Vagina (tissue), 2 donors: ENCODE measurements at regions not wholly inside any gene's neighbourhood (a gene's known extent, or its start where the extent isn't known, plus 50 kb on each side); places are given as distances from the start of the nearest gene placed in this dataset.

Source experiments
- DNase-seq, 2 donors: peaks; one replicate each; pipeline ENCODE4 v3.0.0-alpha.2; 2017; ENCODE audit errors: extremely low spot score in 2 of 2
- H3K27ac ChIP-seq: fragments of 200-600 bp; sonication (generic); one replicate; pipeline ENCODE4 v1.5.1; 2019
- H3K27me3 ChIP-seq: fragments of 200-600 bp; sonication (generic); one replicate; pipeline ENCODE4 v1.5.1; 2019
- H3K36me3 ChIP-seq, 2 donors: fragments of 200-600 bp; sonication (generic); one replicate each; pipeline ENCODE4 v1.5.1; 2017 to 2019
- H3K4me1 ChIP-seq: fragments of 200-600 bp; sonication (generic); one replicate; pipeline ENCODE4 v1.5.1; 2019
- H3K4me3 ChIP-seq, 2 donors: fragments of 200-600 bp; sonication (generic); 1 replicate in 1 of 2; 2 replicates in 1 of 2; pipeline ENCODE4 v1.5.1; 2016 to 2019
- H3K9me3 ChIP-seq: fragments of 200-600 bp; sonication (generic); one replicate; pipeline ENCODE4 v1.5.1; 2019
- POLR2A ChIP-seq, 2 donors: fragments of 450-650 bp; IDR thresholded peaks; one replicate each; pipeline ENCODE4 v1.6.1; 2017; ENCODE audit warnings: antibody characterized with exemption in 2 of 2, mild to moderate bottlenecking in 2 of 2, moderate library complexity in 2 of 2
- POLR2AphosphoS5 ChIP-seq, 2 donors: sonication (generic); formaldehyde crosslinking; IDR thresholded peaks; one replicate each; pipeline ENCODE4 v1.9.0; 2017; ENCODE audit warnings: antibody characterized with exemption in 2 of 2, mild to moderate bottlenecking in 2 of 2, low read depth in 1 of 2; ENCODE audit not compliant: insufficient read depth in 1 of 2
- intact Hi-C: fragments of 100-400 bp; cut with DNase I; formaldehyde crosslinking; loops from one replicate; pipeline ENCODE4 v1.15.1; 2023
- TF ChIP-seq, protein P1 (sequence below), 3 experiments: fragments of 450-650 bp in 2 of 3; fragments of 200-600 bp in 1 of 3; sonication (generic) in 1 of 3; IDR thresholded peaks; one replicate each; pipeline ENCODE4 v1.5.1; 2017 to 2019; ENCODE audit warnings: antibody characterized with exemption in 3 of 3, mild to moderate bottlenecking in 2 of 3, moderate library complexity in 2 of 3

DNA sequence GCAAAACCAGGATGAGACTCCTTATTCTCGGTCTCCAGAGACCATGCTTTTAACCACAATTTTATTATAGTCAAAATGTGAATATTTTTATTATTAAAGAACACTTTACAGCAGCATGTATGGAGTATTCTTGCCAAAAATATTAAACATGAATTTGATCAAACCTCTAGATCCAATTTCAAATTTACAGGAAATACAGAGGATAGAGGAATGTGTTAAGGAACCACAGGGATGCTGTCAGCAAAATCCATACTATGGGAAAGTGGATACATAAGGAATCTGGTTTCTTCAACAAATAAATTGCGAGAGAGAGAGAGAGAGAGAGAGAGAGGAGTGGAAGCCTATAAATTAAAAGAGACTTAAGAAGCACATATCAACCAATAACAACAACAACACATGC lies 348.2 kb upstream of the NUDT12 start:
- no peaks in the 10 kb centered on the region for H3K27me3 ChIP-seq
- intact Hi-C loops: no loop called here
- no peak for DNase-seq
- H3K27ac ChIP-seq: no peak overlapping the region
- H3K4me1 ChIP-seq: peaks cover 4% of the 10 kb centered on the region
- no peaks in the 10 kb centered on the region for H3K36me3 ChIP-seq
- no peak for TF ChIP-seq POLR2A (IDR thresholded peaks at IDR 0.05)
- TF ChIP-seq POLR2AphosphoS5 (IDR thresholded peaks at IDR 0.05; ENCODE audit: insufficient read depth in 1 of 2, low read depth in 1 of 2): no peak
- TF ChIP-seq, protein P1, sequence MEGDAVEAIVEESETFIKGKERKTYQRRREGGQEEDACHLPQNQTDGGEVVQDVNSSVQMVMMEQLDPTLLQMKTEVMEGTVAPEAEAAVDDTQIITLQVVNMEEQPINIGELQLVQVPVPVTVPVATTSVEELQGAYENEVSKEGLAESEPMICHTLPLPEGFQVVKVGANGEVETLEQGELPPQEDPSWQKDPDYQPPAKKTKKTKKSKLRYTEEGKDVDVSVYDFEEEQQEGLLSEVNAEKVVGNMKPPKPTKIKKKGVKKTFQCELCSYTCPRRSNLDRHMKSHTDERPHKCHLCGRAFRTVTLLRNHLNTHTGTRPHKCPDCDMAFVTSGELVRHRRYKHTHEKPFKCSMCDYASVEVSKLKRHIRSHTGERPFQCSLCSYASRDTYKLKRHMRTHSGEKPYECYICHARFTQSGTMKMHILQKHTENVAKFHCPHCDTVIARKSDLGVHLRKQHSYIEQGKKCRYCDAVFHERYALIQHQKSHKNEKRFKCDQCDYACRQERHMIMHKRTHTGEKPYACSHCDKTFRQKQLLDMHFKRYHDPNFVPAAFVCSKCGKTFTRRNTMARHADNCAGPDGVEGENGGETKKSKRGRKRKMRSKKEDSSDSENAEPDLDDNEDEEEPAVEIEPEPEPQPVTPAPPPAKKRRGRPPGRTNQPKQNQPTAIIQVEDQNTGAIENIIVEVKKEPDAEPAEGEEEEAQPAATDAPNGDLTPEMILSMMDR (IDR thresholded peaks at IDR 0.05): no peak
- no peak overlapping the region for H3K4me3 ChIP-seq
- H3K9me3 ChIP-seq: no peaks in the 10 kb centered on the region

- H3K9me3 ChIP-seq: no peaks in the 10 kb centered on the region
Measured at GRCh38 chr5:103910011-103910410, 347.4 kb upstream of the NUDT12 start.

GRCh38 chr5:103909391-103909790 lies 346.8 kb upstream of the NUDT12 start:
- no peaks in the 10 kb centered on the region for H3K36me3 ChIP-seq
- intact Hi-C loops: no loop called here
- H3K27ac ChIP-seq: no peak overlapping the region
- peaks cover 4% of the 10 kb centered on the region for H3K4me1 ChIP-seq
- no peak for DNase-seq
- H3K9me3 ChIP-seq: no peaks in the 10 kb centered on the region
- TF ChIP-seq POLR2A (IDR thresholded peaks at IDR 0.05): no peak
- no peak for TF ChIP-seq POLR2AphosphoS5 (IDR thresholded peaks at IDR 0.05; ENCODE audit: insufficient read depth in 1 of 2, low read depth in 1 of 2)
- TF ChIP-seq, protein P1 (IDR thresholded peaks at IDR 0.05): no peak
- H3K27me3 ChIP-seq: no peaks in the 10 kb centered on the region
- no peak overlapping the region for H3K4me3 ChIP-seq

More at GRCh38 chr5:103910011-103910410, 347.4 kb upstream of the NUDT12 start:
- intact Hi-C loops: no loop called here
- no peak overlapping the region for H3K27ac ChIP-seq
- no peaks in the 10 kb centered on the region for H3K36me3 ChIP-seq
- TF ChIP-seq, protein P1 (IDR thresholded peaks at IDR 0.05): no peak
- TF ChIP-seq POLR2A (IDR thresholded peaks at IDR 0.05): no peak
- TF ChIP-seq POLR2AphosphoS5 (IDR thresholded peaks at IDR 0.05; ENCODE audit: insufficient read depth in 1 of 2, low read depth in 1 of 2): no peak
- DNase-seq: no peak
- H3K27me3 ChIP-seq: no peaks in the 10 kb centered on the region
- H3K4me1 ChIP-seq: peaks cover 4% of the 10 kb centered on the region
- no peak overlapping the region for H3K4me3 ChIP-seq

- DNase-seq: no peak
- H3K36me3 ChIP-seq: no peaks in the 10 kb centered on the region
- H3K9me3 ChIP-seq: no peaks in the 10 kb centered on the region
- TF ChIP-seq POLR2A (IDR thresholded peaks at IDR 0.05): no peak
- TF ChIP-seq, protein P1 (IDR thresholded peaks at IDR 0.05): no peak
- TF ChIP-seq POLR2AphosphoS5 (IDR thresholded peaks at IDR 0.05; ENCODE audit: insufficient read depth in 1 of 2, low read depth in 1 of 2): no peak
- intact Hi-C loops: no loop called here
- no peak overlapping the region for H3K4me3 ChIP-seq
- H3K27ac ChIP-seq: no peak overlapping the region
- H3K27me3 ChIP-seq: no peaks in the 10 kb centered on the region
- H3K4me1 ChIP-seq: peaks cover 4% of the 10 kb centered on the region
Measured at GRCh38 chr5:103908336-103909080, 345.9 kb upstream of the NUDT12 start.

GRCh38 chr5:103907001-103907400 lies 344.4 kb upstream of the NUDT12 start:
- TF ChIP-seq, protein P1 (IDR thresholded peaks at IDR 0.05): no peak
- TF ChIP-seq POLR2A (IDR thresholded peaks at IDR 0.05) (no peak), POLR2AphosphoS5 (IDR thresholded peaks at IDR 0.05; ENCODE audit: insufficient read depth in 1 of 2, low read depth in 1 of 2) (no peak)
- Histone ChIP-seq H3K4me3 (no peak overlapping the region), H3K27me3 (no peaks in the 10 kb centered on the region), H3K4me1 (peaks cover 4% of the 10 kb centered on the region), H3K36me3 (no peaks in the 10 kb centered on the region), H3K9me3 (no peaks in the 10 kb centered on the region), H3K27ac (no peak overlapping the region)
- intact Hi-C loops: no loop called here
- DNase-seq: no peak
